ENCODE measurements at regions not wholly inside any gene's neighbourhood (a gene's known extent, or its start where the extent isn't known, plus 50 kb on each side); places are given as distances from the start of the nearest gene placed in this dataset.

DNA sequence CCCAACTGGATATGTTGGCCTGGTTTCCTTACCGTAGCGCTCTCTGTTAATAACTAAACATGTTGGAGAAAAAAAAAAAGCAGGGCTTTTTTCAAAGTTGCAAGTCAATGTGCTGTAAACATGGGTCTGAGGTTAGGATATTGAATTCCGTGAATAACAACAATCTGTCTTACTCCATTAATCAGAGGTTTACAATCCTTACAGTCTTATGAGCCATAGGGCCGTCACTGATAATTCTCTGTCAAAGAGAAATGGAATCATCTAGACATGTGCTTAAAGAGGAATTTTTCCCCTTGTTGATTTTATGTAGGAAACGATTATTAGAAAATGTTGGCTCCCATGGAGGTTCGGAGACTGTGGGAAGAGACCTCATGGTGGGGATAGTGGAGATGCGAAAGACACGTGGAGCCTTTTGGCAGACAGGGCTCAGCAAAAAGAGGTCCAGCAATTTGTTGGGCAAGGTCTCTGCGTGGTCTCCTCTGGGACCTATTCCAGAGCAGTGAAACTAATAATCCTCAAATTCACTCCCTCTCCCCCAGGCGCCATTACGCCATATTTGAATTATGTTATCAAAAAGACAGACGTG is 83.5 kb upstream of the CLDN14 start:
- no peak for TF ChIP-seq POLR2A (IDR thresholded peaks at IDR 0.05)
- TF ChIP-seq, protein P1, sequence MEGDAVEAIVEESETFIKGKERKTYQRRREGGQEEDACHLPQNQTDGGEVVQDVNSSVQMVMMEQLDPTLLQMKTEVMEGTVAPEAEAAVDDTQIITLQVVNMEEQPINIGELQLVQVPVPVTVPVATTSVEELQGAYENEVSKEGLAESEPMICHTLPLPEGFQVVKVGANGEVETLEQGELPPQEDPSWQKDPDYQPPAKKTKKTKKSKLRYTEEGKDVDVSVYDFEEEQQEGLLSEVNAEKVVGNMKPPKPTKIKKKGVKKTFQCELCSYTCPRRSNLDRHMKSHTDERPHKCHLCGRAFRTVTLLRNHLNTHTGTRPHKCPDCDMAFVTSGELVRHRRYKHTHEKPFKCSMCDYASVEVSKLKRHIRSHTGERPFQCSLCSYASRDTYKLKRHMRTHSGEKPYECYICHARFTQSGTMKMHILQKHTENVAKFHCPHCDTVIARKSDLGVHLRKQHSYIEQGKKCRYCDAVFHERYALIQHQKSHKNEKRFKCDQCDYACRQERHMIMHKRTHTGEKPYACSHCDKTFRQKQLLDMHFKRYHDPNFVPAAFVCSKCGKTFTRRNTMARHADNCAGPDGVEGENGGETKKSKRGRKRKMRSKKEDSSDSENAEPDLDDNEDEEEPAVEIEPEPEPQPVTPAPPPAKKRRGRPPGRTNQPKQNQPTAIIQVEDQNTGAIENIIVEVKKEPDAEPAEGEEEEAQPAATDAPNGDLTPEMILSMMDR (IDR thresholded peaks at IDR 0.05), result no peak

Data from thyroid gland (tissue), 4 donors.